GM12865 (cell line): ENCODE measurements at regions not wholly inside any gene's neighbourhood (a gene's known extent, or its start where the extent isn't known, plus 50 kb on each side); places are given as distances from the start of the nearest gene placed in this dataset.

Experiments used
- DNase-seq: peaks from one replicate; pipeline ENCODE4 v3.0.0; 2010; ENCODE audit warnings: low read depth
- H3K4me3 ChIP-seq: 2 replicates; pipeline ENCODE4 v1.5.1; 2011; ENCODE audit warnings: mild to moderate bottlenecking, low read depth, low read length, control low read depth
- CTCF ChIP-seq: IDR thresholded peaks from 2 replicates; pipeline ENCODE4 v1.5.1; 2011; ENCODE audit warnings: low read length, control low read depth, low read depth, inconsistent platforms; ENCODE audit not compliant: insufficient read depth; ENCODE audit errors: missing control alignments

DNA sequence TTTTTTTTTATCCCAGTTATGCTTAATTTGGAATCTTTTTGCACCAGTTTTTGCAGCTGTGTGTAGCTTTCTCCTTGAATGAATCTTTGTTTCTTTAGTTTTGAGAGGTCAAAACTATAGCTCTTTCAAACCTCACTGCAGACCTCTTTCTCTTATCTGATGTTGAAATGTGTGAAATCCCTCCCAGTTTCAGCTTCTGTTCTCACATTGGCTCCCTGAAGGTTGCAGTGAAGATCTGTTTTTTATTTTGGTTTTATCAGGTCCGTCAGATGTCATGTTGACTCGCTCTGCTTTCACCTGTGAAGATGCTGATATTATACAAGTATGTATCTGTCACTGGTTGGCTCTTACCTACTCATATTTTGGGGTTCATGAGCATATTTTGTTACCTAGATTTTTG is 372.0 kb downstream of the RFC3 start:
- TF ChIP-seq CTCF: no peak
- H3K4me3 ChIP-seq: no peak overlapping the region
- DNase-seq: no peak

GRCh38 chr13:34201050-34201913 is 383.3 kb downstream of the RFC3 start:
- no peak overlapping the region for H3K4me3 ChIP-seq
- no peak for TF ChIP-seq CTCF
- no peak for DNase-seq

GRCh38 chr13:34207334-34207733 is 389.4 kb downstream of the RFC3 start:
- H3K4me3 ChIP-seq: no peak overlapping the region
- no peak for TF ChIP-seq CTCF
- no peak for DNase-seq

DNA sequence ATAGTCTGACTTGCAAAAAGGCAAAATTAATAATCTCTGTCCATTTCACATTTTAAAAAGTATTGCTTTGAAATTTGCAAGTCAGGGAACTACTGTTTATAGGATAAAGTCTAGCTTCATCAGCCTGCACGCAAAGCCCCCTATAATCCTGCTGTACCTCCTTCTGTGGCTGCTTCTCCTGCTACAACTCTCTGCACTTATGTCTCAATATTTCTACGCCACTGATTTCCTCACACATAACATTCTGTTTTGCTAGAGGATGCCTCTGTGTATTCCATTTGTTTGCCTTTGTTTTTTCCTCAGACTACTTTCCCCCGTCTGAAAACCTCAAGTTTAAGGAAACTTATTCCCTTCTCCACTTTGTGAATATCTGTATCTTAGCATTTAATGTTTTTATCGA is 389.9 kb downstream of the RFC3 start:
- no peak for TF ChIP-seq CTCF
- H3K4me3 ChIP-seq: no peak overlapping the region
- DNase-seq: no peak

GRCh38 chr13:34208336-34208735 is 390.4 kb downstream of the RFC3 start:
- H3K4me3 ChIP-seq: no peak overlapping the region
- DNase-seq: no peak
- TF ChIP-seq CTCF: no peak

DNA sequence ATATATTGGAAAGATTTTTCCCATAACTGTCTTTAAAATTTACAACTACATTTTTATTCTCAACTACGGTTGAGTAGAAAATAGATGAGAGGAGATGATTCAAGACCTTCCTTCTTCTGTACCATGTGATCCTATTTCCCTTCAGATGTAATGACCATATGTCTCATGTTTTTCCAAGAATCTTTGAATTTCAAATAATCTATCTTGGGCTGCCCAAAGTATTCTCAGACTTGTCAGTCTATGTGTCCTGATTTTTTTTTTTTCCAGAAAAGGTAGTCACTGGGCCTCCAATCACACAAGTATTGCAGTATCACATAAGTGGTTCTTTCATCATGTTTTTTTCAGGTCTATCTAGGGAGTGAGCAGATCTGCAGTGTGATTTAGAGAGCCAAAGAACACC is 392.4 kb downstream of the RFC3 start:
- no peak for TF ChIP-seq CTCF
- H3K4me3 ChIP-seq: no peak overlapping the region
- no peak for DNase-seq

DNA sequence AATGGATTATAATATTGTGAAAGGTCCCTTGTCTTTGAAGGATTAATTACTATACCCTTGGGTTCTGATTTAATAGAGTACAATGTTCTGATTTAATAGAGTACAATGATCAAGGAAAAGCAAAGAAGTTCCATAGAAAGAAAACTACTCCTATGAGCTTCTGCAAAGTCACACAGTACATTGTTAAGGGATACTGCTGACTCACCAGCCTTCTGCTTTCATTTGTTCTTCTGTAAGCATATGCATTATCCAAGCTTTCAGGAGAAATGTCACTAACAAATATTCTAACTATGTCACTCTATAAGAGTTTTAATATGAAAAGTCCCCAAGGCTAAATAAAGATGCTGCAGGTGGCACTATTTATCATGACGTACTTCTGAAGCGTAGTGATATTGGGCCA is 396.7 kb downstream of the RFC3 start:
- TF ChIP-seq CTCF: no peak
- no peak overlapping the region for H3K4me3 ChIP-seq
- DNase-seq: no peak
